SK-N-SH (cell line): ENCODE measurements at regions not wholly inside any gene's neighbourhood (a gene's known extent, or its start where the extent isn't known, plus 50 kb on each side); places are given as distances from the start of the nearest gene placed in this dataset.

Experiments used
- CTCF ChIA-PET: fragments of 300-600, 350-600 bp; formaldehyde crosslinking; extraction: SDS; loops from one replicate; lab custom pipeline; 2021; lab: Yijun Ruan, JAX
- POLR2A ChIA-PET: fragments of 350-600 bp; sonication (Branson Sonifier 250); formaldehyde crosslinking; extraction: SDS; loops from one replicate; lab custom pipeline; 2020; ENCODE audit warnings: antibody characterized with exemption, inconsistent platforms; lab: Yijun Ruan, JAX
- DNase-seq: peaks from one replicate; pipeline ENCODE4 v3.0.0; 2012
- H2AFZ ChIP-seq: fragments of 200-600 bp; sonication (generic); 2 replicates; pipeline ENCODE4 v1.8.1; 2016; ENCODE audit warnings: antibody characterized with exemption, mild to moderate bottlenecking, low read depth
- H3F3A ChIP-seq: fragments of 200-600 bp; sonication (generic); replicated peaks from 2 replicates; pipeline ENCODE3; 2016; ENCODE audit warnings: antibody characterized with exemption, mild to moderate bottlenecking; ENCODE audit not compliant: insufficient read depth
- H3K27ac ChIP-seq, 2 experiments: fragments of 200-500 bp in 1 of 2; fragments of 200-600 bp in 1 of 2; sonication (Bioruptor generic) in 1 of 2; sonication (generic), shearing (Covaris generic) in 1 of 2; 2 replicates each; pipeline versions ENCODE4 v1.5.1 to v1.6.1; 2014 to 2016; ENCODE audit warnings: low read depth in 2 of 2, inconsistent platforms in 1 of 2, low read length in 1 of 2, mild to moderate bottlenecking in 1 of 2, mixed read lengths in 1 of 2
- H3K27me3 ChIP-seq: fragments of 200-600 bp; sonication (generic), shearing (Covaris generic); 2 replicates; pipeline ENCODE4 v1.6.1; 2016; ENCODE audit warnings: mixed run types; ENCODE audit not compliant: insufficient read depth
- H3K36me3 ChIP-seq, 2 experiments: fragments of 200-500 bp in 1 of 2; fragments of 200-600 bp in 1 of 2; sonication (Bioruptor generic) in 1 of 2; sonication (generic) in 1 of 2; replicated peaks in 1 of 2; 2 replicates each; pipeline versions ENCODE3 to v1.5.1; 2014 to 2016; ENCODE audit warnings: low read length in 1 of 2, mild to moderate bottlenecking in 1 of 2; ENCODE audit not compliant: insufficient read depth in 2 of 2, control insufficient read depth in 1 of 2
- H3K4me1 ChIP-seq, 2 experiments: fragments of 200-500 bp in 1 of 2; fragments of 200-600 bp in 1 of 2; sonication (Bioruptor generic) in 1 of 2; sonication (generic), shearing (Covaris generic) in 1 of 2; 2 replicates each; pipeline versions ENCODE4 v1.5.1 to v1.6.1; 2014 to 2016; ENCODE audit warnings: low read depth in 1 of 2, low read length in 1 of 2, mixed run types in 1 of 2; ENCODE audit not compliant: insufficient read depth in 2 of 2, control insufficient read depth in 1 of 2
- H3K4me2 ChIP-seq: fragments of 200-600 bp; sonication (generic), shearing (Covaris generic); 2 replicates; pipeline ENCODE4 v1.6.1; 2017; ENCODE audit warnings: mixed run types
- H3K4me3 ChIP-seq, 2 experiments: fragments of 200-500 bp in 1 of 2; fragments of 200-600 bp in 1 of 2; sonication (Bioruptor generic) in 1 of 2; sonication (generic), shearing (Covaris generic) in 1 of 2; 2 replicates each; pipeline versions ENCODE4 v1.5.1 to v1.8.1; 2014 to 2016; ENCODE audit warnings: low read depth in 2 of 2, inconsistent platforms in 1 of 2, low read length in 1 of 2, mild to moderate bottlenecking in 1 of 2, mixed read lengths in 1 of 2, moderate library complexity in 1 of 2
- H3K79me2 ChIP-seq: fragments of 200-600 bp; sonication (generic); 2 replicates; pipeline ENCODE4 v1.8.1; 2017; ENCODE audit warnings: mild to moderate bottlenecking; ENCODE audit not compliant: insufficient read depth
- H3K9ac ChIP-seq: fragments of 200-600 bp; sonication (generic); 2 replicates; pipeline ENCODE4 v1.6.1; 2017; ENCODE audit warnings: mixed run types
- H3K9me2 ChIP-seq: fragments of 200-600 bp; sonication (generic); 2 replicates; pipeline ENCODE4 v1.6.1; 2017; ENCODE audit warnings: mixed run types
- H3K9me3 ChIP-seq: fragments of 200-600 bp; sonication (generic); 2 replicates; pipeline ENCODE4 v1.6.1; 2017; ENCODE audit warnings: mixed run types, mild to moderate bottlenecking, moderate library complexity
- H4K20me1 ChIP-seq: fragments of 200-600 bp; sonication (generic); 2 replicates; pipeline ENCODE4 v1.6.1; 2017; ENCODE audit warnings: mild to moderate bottlenecking, mixed run types; ENCODE audit not compliant: insufficient read depth
- CHD2 ChIP-seq: fragments of 150-350 bp; IDR thresholded peaks from 2 replicates; pipeline ENCODE4 v1.6.1; 2018; ENCODE audit warnings: low read length; ENCODE audit not compliant: partially characterized antibody
- CTCF ChIP-seq: fragments of 200-600 bp; sonication (generic); IDR thresholded peaks from 2 replicates; pipeline ENCODE4 v1.6.1; 2017; ENCODE audit warnings: antibody characterized with exemption, mild to moderate bottlenecking, moderate library complexity
- EZH2phosphoT487 ChIP-seq: fragments of 200-600 bp; sonication (generic); IDR thresholded peaks from 2 replicates; pipeline ENCODE4 v1.6.1; 2017; ENCODE audit warnings: low read depth, mixed run types, mild to moderate bottlenecking, antibody characterized with exemption, moderate library complexity, borderline replicate concordance
- FOSL2 ChIP-seq: IDR thresholded peaks from 2 replicates; pipeline ENCODE4 v1.4.0; 2012; ENCODE audit warnings: low read depth, mild to moderate bottlenecking, moderate library complexity, borderline replicate concordance
- FOXJ3 ChIP-seq: sonication (generic); formaldehyde crosslinking; IDR thresholded peaks from 2 replicates; pipeline ENCODE4 v1.5.1; 2020; ENCODE audit warnings: mild to moderate bottlenecking, missing genetic modification reagents
- FOXM1 ChIP-seq: IDR thresholded peaks from 2 replicates; pipeline ENCODE4 v1.4.0; 2012; ENCODE audit warnings: low read depth, mild to moderate bottlenecking
- GABPA ChIP-seq: IDR thresholded peaks from 2 replicates; pipeline ENCODE4 v1.4.0; 2012; ENCODE audit warnings: low read depth, mild to moderate bottlenecking
- JUND ChIP-seq: IDR thresholded peaks from 2 replicates; pipeline ENCODE4 v1.4.0; 2012
- NFIC ChIP-seq: IDR thresholded peaks from 2 replicates; pipeline ENCODE4 v1.4.0; 2012; ENCODE audit warnings: borderline replicate concordance
- NRF1 ChIP-seq: IDR thresholded peaks from 2 replicates; pipeline ENCODE4 v1.6.1; 2012; ENCODE audit warnings: low read depth, mild to moderate bottlenecking, low read length
- PBX3 ChIP-seq: IDR thresholded peaks from 2 replicates; pipeline ENCODE4; 2012
- POLR2AphosphoS5 ChIP-seq: IDR thresholded peaks from 2 replicates; pipeline ENCODE4 v1.6.1; 2012; ENCODE audit warnings: low read depth, low read length
- RCOR1 ChIP-seq: fragments of 150-350 bp; IDR thresholded peaks from 2 replicates; pipeline ENCODE4 v1.6.1; 2017; ENCODE audit warnings: antibody characterized with exemption, low read length
- REST ChIP-seq: IDR thresholded peaks from 2 replicates; pipeline ENCODE4 v1.6.1; 2012; ENCODE audit warnings: mild to moderate bottlenecking, low read depth, low read length, moderate library complexity
- RFX5 ChIP-seq: IDR thresholded peaks from 2 replicates; pipeline ENCODE4 v1.6.1; 2012; ENCODE audit warnings: mild to moderate bottlenecking, improper control_type of control experiment, low read length
- RXRA ChIP-seq: IDR thresholded peaks from 2 replicates; pipeline ENCODE4 v1.4.0; 2012; ENCODE audit warnings: low read depth, mild to moderate bottlenecking, borderline replicate concordance
- USF1 ChIP-seq: IDR thresholded peaks from 2 replicates; pipeline ENCODE4 v1.4.0; 2012; ENCODE audit warnings: low read depth, borderline replicate concordance
- USF2 ChIP-seq: fragments of 150-350 bp; IDR thresholded peaks from 2 replicates; pipeline ENCODE4 v1.6.1; 2017; ENCODE audit warnings: antibody characterized with exemption, low read length, low read depth, borderline replicate concordance
- ZBTB33 ChIP-seq: IDR thresholded peaks from 2 replicates; pipeline ENCODE4 v1.4.0; 2012; ENCODE audit warnings: low read depth, borderline replicate concordance
- WGBS: methylation state at CpG from one replicate; pipeline ENCODE4 v1.1.6; 2017; ENCODE audit warnings: low lambda C conversion rate; 5-methylcytosine and 5-hydroxymethylcytosine counted together

GRCh38 chr4:35800669-35801068 lies 443.6 kb downstream of the ARAP2 start:
- H3K4me2 ChIP-seq, result no peak overlapping the region

More at GRCh38 chr4:35800669-35801068, 443.6 kb downstream of the ARAP2 start:
- TF ChIP-seq PBX3, result no peak
- TF ChIP-seq REST, result no peak
- TF ChIP-seq CHD2, result no peak
- TF ChIP-seq RFX5, result no peak
- TF ChIP-seq NRF1, result no peak
- TF ChIP-seq EZH2phosphoT487, result no peak
- no peak for TF ChIP-seq RXRA
- TF ChIP-seq USF2, result no peak
- no peak for TF ChIP-seq FOXM1
- no peak for TF ChIP-seq CTCF
- no peak for TF ChIP-seq JUND
- no peak for TF ChIP-seq USF1
- TF ChIP-seq GABPA, result no peak
- no peak for TF ChIP-seq NFIC
- no peak for TF ChIP-seq ZBTB33
- TF ChIP-seq FOSL2, result no peak
- TF ChIP-seq RCOR1, result no peak
- TF ChIP-seq POLR2AphosphoS5, result no peak
- no peak for TF ChIP-seq FOXJ3 (CRISPR knock-in tag)
- Histone ChIP-seq H3K9me3 (peaks cover 4% of the 10 kb centered on the region; the same call in 1 of the 2 replicates), H3K9ac (no peak overlapping the region), H3K4me1 (no peaks in the 10 kb centered on the region), H2AFZ (no peak overlapping the region), H3K4me3 (no peak overlapping the region), H3K79me2 (no peaks in the 10 kb centered on the region), H3K27ac (no peak overlapping the region), H3K27me3 (no peaks in the 10 kb centered on the region), H3K36me3 (no peaks in the 10 kb centered on the region), H4K20me1 (no peaks in the 10 kb centered on the region), H3K9me2 (no peaks in the 10 kb centered on the region), H3F3A (no peaks in the 10 kb centered on the region)
- ChIA-PET CTCF (no interaction called here), POLR2A (no interaction called here)
- WGBS, result 10% methylated on average over 3 of the region's 5 CpGs
- DNase-seq, result no peak
